GM23338 (cell line): ENCODE measurements at regions not wholly inside any gene's neighbourhood (a gene's known extent, or its start where the extent isn't known, plus 50 kb on each side); places are given as distances from the start of the nearest gene placed in this dataset.

Experiments
- ATAC-seq: fragments of 200-7000 bp; cut with Tn5 transposase; 3 replicates; pipeline ENCODE4 v1.9.1; 2020
- DNase-seq: peaks from one replicate; pipeline ENCODE4 v3.0.0-alpha.2; 2015; ENCODE audit warnings: low spot score
- H2AFZ ChIP-seq: fragments of 200-600 bp; sonication (generic); 2 replicates; pipeline ENCODE4 v1.8.0; 2016; ENCODE audit warnings: antibody characterized with exemption, mild to moderate bottlenecking, moderate library complexity
- H3F3A ChIP-seq: fragments of 200-600 bp; sonication (generic); replicated peaks from 2 replicates; pipeline ENCODE4 v1.8.0; 2017; ENCODE audit warnings: antibody characterized with exemption, mixed run types, low read depth
- H3K27ac ChIP-seq: fragments of 200-600 bp; sonication (generic); 2 replicates; pipeline ENCODE4 v1.6.1; 2016; ENCODE audit warnings: low read depth
- H3K27me3 ChIP-seq: fragments of 200-600 bp; sonication (generic); 2 replicates; pipeline ENCODE4 v1.8.0; 2016; ENCODE audit warnings: mild to moderate bottlenecking, mixed run types, moderate library complexity; ENCODE audit not compliant: insufficient read depth
- H3K36me3 ChIP-seq: fragments of 200-600 bp; sonication (generic); 2 replicates; pipeline ENCODE4 v1.8.0; 2016; ENCODE audit warnings: mild to moderate bottlenecking; ENCODE audit not compliant: insufficient read depth
- H3K4me1 ChIP-seq: fragments of 200-600 bp; sonication (generic); 2 replicates; pipeline ENCODE4 v1.8.0; 2016; ENCODE audit warnings: mild to moderate bottlenecking, moderate library complexity; ENCODE audit not compliant: insufficient read depth
- H3K4me2 ChIP-seq: fragments of 200-600 bp; sonication (generic); 2 replicates; pipeline ENCODE4 v1.7.1; 2017; ENCODE audit warnings: mixed run types
- H3K4me3 ChIP-seq: fragments of 200-600 bp; sonication (generic); 2 replicates; pipeline ENCODE4 v1.6.1; 2016; ENCODE audit warnings: mixed run types
- H3K79me2 ChIP-seq: fragments of 200-600 bp; sonication (generic); replicated peaks from 2 replicates; pipeline ENCODE4 v1.8.0; 2017; ENCODE audit warnings: mild to moderate bottlenecking; ENCODE audit not compliant: insufficient read depth
- H3K9me2 ChIP-seq: fragments of 200-600 bp; sonication (generic); 2 replicates; pipeline ENCODE4 v1.8.0; 2017; ENCODE audit not compliant: insufficient read depth
- H4K20me1 ChIP-seq: fragments of 200-600 bp; sonication (generic); replicated peaks from 2 replicates; pipeline ENCODE4 v1.8.0; 2017; ENCODE audit warnings: mild to moderate bottlenecking; ENCODE audit not compliant: insufficient read depth
- H3K27ac Mint-ChIP-seq: 2 replicates; pipeline ENCODE4 v1.8.0; 2020; ENCODE audit warnings: inconsistent platforms, mild to moderate bottlenecking, moderate library complexity, mixed read lengths
- H3K27me3 Mint-ChIP-seq: 3 replicates; pipeline ENCODE4 v1.8.0; 2022; ENCODE audit warnings: low read depth, mild to moderate bottlenecking, moderate library complexity, mixed read lengths, inconsistent platforms; ENCODE audit not compliant: insufficient read depth, poor library complexity
- H3K36me3 Mint-ChIP-seq: 3 replicates; pipeline ENCODE4 v1.8.0; 2021; ENCODE audit warnings: low read depth, mild to moderate bottlenecking, inconsistent platforms, moderate library complexity, mixed read lengths
- H3K4me1 Mint-ChIP-seq: 3 replicates; pipeline ENCODE4 v1.8.0; 2020; ENCODE audit warnings: mild to moderate bottlenecking, inconsistent platforms, mixed read lengths
- H3K4me3 Mint-ChIP-seq: 3 replicates; pipeline ENCODE4 v1.8.0; 2021; ENCODE audit warnings: moderate library complexity, mild to moderate bottlenecking, inconsistent platforms, mixed read lengths
- H3K9me3 Mint-ChIP-seq: 3 replicates; pipeline ENCODE4 v1.8.0; 2020; ENCODE audit warnings: moderate library complexity, mild to moderate bottlenecking, inconsistent platforms, mixed read lengths
- CREB1 ChIP-seq: fragments of 250-450 bp; sonication (Bioruptor Pico); IDR thresholded peaks from 2 replicates; pipeline ENCODE4 v1.5.0; 2020; ENCODE audit warnings: low read depth, mild to moderate bottlenecking, moderate library complexity
- ETS1 ChIP-seq: IDR thresholded peaks from 2 replicates; pipeline ENCODE4 v1.6.1; 2016; ENCODE audit warnings: antibody characterized with exemption
- EZH2 ChIP-seq: fragments of 200-600 bp; sonication (generic); IDR thresholded peaks from one replicate; pipeline ENCODE4 v1.8.0; 2017; ENCODE audit warnings: antibody characterized with exemption, mild to moderate bottlenecking, low read depth; ENCODE audit not compliant: unreplicated experiment
- JUNB ChIP-seq: IDR thresholded peaks from one replicate; pipeline ENCODE4 v1.6.1; 2016; ENCODE audit warnings: antibody characterized with exemption; ENCODE audit not compliant: unreplicated experiment
- NANOG ChIP-seq: IDR thresholded peaks from 2 replicates; pipeline ENCODE4 v1.6.1; 2016; ENCODE audit warnings: antibody characterized with exemption, borderline replicate concordance
- ZNF114 ChIP-seq: fragments of 250-450 bp; sonication (Bioruptor Pico); IDR thresholded peaks from 2 replicates; pipeline ENCODE4 v1.5.0; 2020; ENCODE audit warnings: mild to moderate bottlenecking, moderate library complexity
- ZNF331 ChIP-seq: fragments of 250-450 bp; sonication (Bioruptor Pico); IDR thresholded peaks from 2 replicates; pipeline ENCODE4 v1.5.0; 2020; ENCODE audit warnings: low read depth, mild to moderate bottlenecking, moderate library complexity
- ZNF462 ChIP-seq: fragments of 250-450 bp; sonication (Bioruptor Pico); IDR thresholded peaks from 2 replicates; pipeline ENCODE4 v1.5.0; 2020; ENCODE audit warnings: mild to moderate bottlenecking, moderate library complexity

GRCh38 chr4:138507522-138507921 is 265.4 kb upstream of the SLC7A11 start:
- DNase-seq (no peak), ATAC-seq (no peak)
- Mint-ChIP-seq H3K27me3 (no peaks in the 10 kb centered on the region), H3K4me1 (no peaks in the 10 kb centered on the region), H3K4me3 (no peak overlapping the region), H3K9me3 (peaks cover 34% of the 10 kb centered on the region), H3K36me3 (peaks cover 12% of the 10 kb centered on the region; the same call in 2 of the 3 replicates), H3K27ac (no peak overlapping the region)
- Histone ChIP-seq H2AFZ (no peak overlapping the region), H3K4me1 (no peaks in the 10 kb centered on the region), H4K20me1 (no peaks in the 10 kb centered on the region), H3K4me3 (no peak overlapping the region), H3K9me2 (0 out of 2 replicates have a peak, but pooled peaks cover 3% of the 10 kb centered on the region), H3K4me2 (no peak overlapping the region), H3K27me3 (no peaks in the 10 kb centered on the region), H3K79me2 (no peaks in the 10 kb centered on the region), H3K27ac (no peak overlapping the region), H3F3A (no peaks in the 10 kb centered on the region), H3K36me3 (no peaks in the 10 kb centered on the region)
- TF ChIP-seq ETS1 (no peak), ZNF462 (CRISPR knock-in tag) (no peak), NANOG (no peak)

- no peak overlapping the region for H3K4me3 ChIP-seq
- no peaks in the 10 kb centered on the region for H4K20me1 ChIP-seq
- H3K9me2 ChIP-seq = no peaks in the 10 kb centered on the region
- H2AFZ ChIP-seq = no peak overlapping the region
- no peaks in the 10 kb centered on the region for H3K4me1 ChIP-seq
- TF ChIP-seq NANOG (no peak), EZH2 (no peak), ZNF331 (CRISPR knock-in tag) (no peak), ZNF114 (no peak), ETS1 (no peak), CREB1 (no peak), JUNB (no peak)
- H3K4me3 Mint-ChIP-seq = no peak overlapping the region
- no peak overlapping the region for H3K27ac Mint-ChIP-seq
- H3K27ac ChIP-seq = no peak overlapping the region
- no peaks in the 10 kb centered on the region for H3K27me3 ChIP-seq
- no peaks in the 10 kb centered on the region for H3K36me3 ChIP-seq
- H3K4me1 Mint-ChIP-seq = no peaks in the 10 kb centered on the region
- no peaks in the 10 kb centered on the region for H3K79me2 ChIP-seq
- DNase-seq = no peak
- ATAC-seq = no peak
- peaks cover 15% of the 10 kb centered on the region; the same call in 2 of the 3 replicates for H3K36me3 Mint-ChIP-seq
- H3K9me3 Mint-ChIP-seq = peaks cover 49% of the 10 kb centered on the region
- H3F3A ChIP-seq = no peaks in the 10 kb centered on the region
- peaks cover 3% of the 10 kb centered on the region for H3K27me3 Mint-ChIP-seq
- H3K4me2 ChIP-seq = no peak overlapping the region
Observed at GRCh38 chr4:138501614-138502013, 259.5 kb upstream of the SLC7A11 start.
